ENCODE measurements at regions not wholly inside any gene's neighbourhood (a gene's known extent, or its start where the extent isn't known, plus 50 kb on each side); places are given as distances from the start of the nearest gene placed in this dataset.

DNA sequence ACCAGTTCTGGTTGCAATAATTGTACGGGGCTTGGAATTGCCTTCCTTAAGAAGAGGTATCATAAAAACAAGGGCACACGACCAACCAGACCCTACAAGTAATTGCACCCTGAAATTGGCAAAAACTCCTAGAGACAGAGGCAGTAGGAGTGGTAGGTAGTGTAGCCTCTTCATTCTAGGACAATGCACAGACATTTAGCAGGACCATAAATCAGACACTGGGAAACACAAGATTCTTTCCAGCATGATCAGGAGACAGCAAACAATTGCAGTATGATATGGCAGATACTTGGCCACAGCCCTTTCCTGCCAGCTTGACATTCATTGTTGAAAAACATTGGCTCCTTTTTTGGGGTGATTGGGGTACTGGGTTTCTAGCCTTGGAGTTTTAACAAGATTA, 186.6 kb upstream of the PIK3C3 start:
- TF ChIP-seq POLR2A (IDR thresholded peaks at IDR 0.05): no peak
- TF ChIP-seq, protein P1, sequence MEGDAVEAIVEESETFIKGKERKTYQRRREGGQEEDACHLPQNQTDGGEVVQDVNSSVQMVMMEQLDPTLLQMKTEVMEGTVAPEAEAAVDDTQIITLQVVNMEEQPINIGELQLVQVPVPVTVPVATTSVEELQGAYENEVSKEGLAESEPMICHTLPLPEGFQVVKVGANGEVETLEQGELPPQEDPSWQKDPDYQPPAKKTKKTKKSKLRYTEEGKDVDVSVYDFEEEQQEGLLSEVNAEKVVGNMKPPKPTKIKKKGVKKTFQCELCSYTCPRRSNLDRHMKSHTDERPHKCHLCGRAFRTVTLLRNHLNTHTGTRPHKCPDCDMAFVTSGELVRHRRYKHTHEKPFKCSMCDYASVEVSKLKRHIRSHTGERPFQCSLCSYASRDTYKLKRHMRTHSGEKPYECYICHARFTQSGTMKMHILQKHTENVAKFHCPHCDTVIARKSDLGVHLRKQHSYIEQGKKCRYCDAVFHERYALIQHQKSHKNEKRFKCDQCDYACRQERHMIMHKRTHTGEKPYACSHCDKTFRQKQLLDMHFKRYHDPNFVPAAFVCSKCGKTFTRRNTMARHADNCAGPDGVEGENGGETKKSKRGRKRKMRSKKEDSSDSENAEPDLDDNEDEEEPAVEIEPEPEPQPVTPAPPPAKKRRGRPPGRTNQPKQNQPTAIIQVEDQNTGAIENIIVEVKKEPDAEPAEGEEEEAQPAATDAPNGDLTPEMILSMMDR (IDR thresholded peaks at IDR 0.05): no peak
